Trophoblast cell (in vitro differentiated cells and primary cell): ENCODE measurements at regions not wholly inside any gene's neighbourhood (a gene's known extent, or its start where the extent isn't known, plus 50 kb on each side); places are given as distances from the start of the nearest gene placed in this dataset.

Experiments
- DNase-seq, 2 donors: peaks; one replicate each; pipeline ENCODE4 v3.0.0-alpha.2; 2016
- H2AFZ ChIP-seq: 2 replicates; pipeline ENCODE4 v1.6.1; 2013; ENCODE audit warnings: low read length, moderate library complexity, mild to moderate bottlenecking; ENCODE audit not compliant: insufficient read depth, poor library complexity
- H2AK5ac ChIP-seq: 2 replicates; pipeline ENCODE4 v1.6.1; 2013; ENCODE audit warnings: mild to moderate bottlenecking, low read length
- H2BK120ac ChIP-seq: 2 replicates; pipeline ENCODE4 v1.6.1; 2013; ENCODE audit warnings: low read length, mild to moderate bottlenecking, moderate library complexity; ENCODE audit not compliant: insufficient read depth, poor library complexity
- H2BK12ac ChIP-seq: 2 replicates; pipeline ENCODE4 v1.6.1; 2013; ENCODE audit warnings: mild to moderate bottlenecking, low read length, moderate library complexity
- H2BK5ac ChIP-seq: 2 replicates; pipeline ENCODE4 v1.6.1; 2013; ENCODE audit warnings: low read length, low read depth, moderate library complexity, mild to moderate bottlenecking; ENCODE audit not compliant: poor library complexity
- H3K14ac ChIP-seq: 2 replicates; pipeline ENCODE4 v1.6.1; 2013; ENCODE audit warnings: mild to moderate bottlenecking, low read length
- H3K18ac ChIP-seq: 2 replicates; pipeline ENCODE4 v1.6.1; 2013; ENCODE audit warnings: mild to moderate bottlenecking, low read length
- H3K23ac ChIP-seq: 2 replicates; pipeline ENCODE4 v1.6.1; 2013; ENCODE audit warnings: low read length
- H3K27ac ChIP-seq: 2 replicates; pipeline ENCODE4 v1.5.1; 2013; ENCODE audit warnings: low read depth, mild to moderate bottlenecking, inconsistent platforms, low read length, moderate library complexity
- H3K27me3 ChIP-seq: 2 replicates; pipeline ENCODE4 v1.6.1; 2013; ENCODE audit warnings: inconsistent platforms, mild to moderate bottlenecking, low read length, moderate library complexity; ENCODE audit not compliant: insufficient read depth
- H3K36me3 ChIP-seq, 2 experiments: 1 replicate in 1 of 2; 2 replicates in 1 of 2; pipeline ENCODE4 v1.6.1; 2013; ENCODE audit warnings: low read length in 2 of 2, mild to moderate bottlenecking in 2 of 2, moderate library complexity in 1 of 2; ENCODE audit not compliant: insufficient read depth in 2 of 2, control insufficient read depth in 1 of 2
- H3K4ac ChIP-seq: 2 replicates; pipeline ENCODE4 v1.6.1; 2013; ENCODE audit warnings: low read depth, mild to moderate bottlenecking, low read length, moderate library complexity
- H3K4me1 ChIP-seq, 2 experiments: 1 replicate in 1 of 2; 2 replicates in 1 of 2; pipeline ENCODE4 v1.6.1; 2013; ENCODE audit warnings: low read length in 2 of 2, mild to moderate bottlenecking in 2 of 2, moderate library complexity in 1 of 2; ENCODE audit not compliant: insufficient read depth in 2 of 2, control insufficient read depth in 1 of 2
- H3K4me2 ChIP-seq: 2 replicates; pipeline ENCODE4 v1.6.1; 2013; ENCODE audit warnings: inconsistent platforms, mild to moderate bottlenecking, low read length, moderate library complexity
- H3K4me3 ChIP-seq: 2 replicates; pipeline ENCODE4 v1.5.1; 2013; ENCODE audit warnings: mild to moderate bottlenecking, low read depth, low read length, inconsistent platforms
- H3K79me1 ChIP-seq: one replicate; pipeline ENCODE4 v1.6.1; 2013; ENCODE audit warnings: low read length
- H3K79me2 ChIP-seq: 2 replicates; pipeline ENCODE4 v1.6.1; 2013; ENCODE audit warnings: low read length, mild to moderate bottlenecking; ENCODE audit not compliant: control insufficient read depth, insufficient read depth, poor library complexity
- H3K9ac ChIP-seq: 2 replicates; pipeline ENCODE4 v1.6.1; 2013; ENCODE audit warnings: mild to moderate bottlenecking, low read length
- H3K9me3 ChIP-seq: 2 replicates; pipeline ENCODE4 v1.6.1; 2013; ENCODE audit warnings: low read depth, mild to moderate bottlenecking, control low read depth, inconsistent platforms, low read length; ENCODE audit not compliant: insufficient read depth
- H4K12ac ChIP-seq: 2 replicates; pipeline ENCODE4 v1.6.1; 2013; ENCODE audit warnings: low read depth, mild to moderate bottlenecking, low read length, moderate library complexity
- H4K8ac ChIP-seq: 2 replicates; pipeline ENCODE4 v1.6.1; 2013; ENCODE audit warnings: low read depth, mild to moderate bottlenecking, low read length, moderate library complexity
- H4K91ac ChIP-seq: one replicate; pipeline ENCODE4 v1.6.1; 2013; ENCODE audit warnings: low read depth, mild to moderate bottlenecking, low read length, moderate library complexity
- WGBS: extraction: QIAGEN DNeasy Blood & Tissue Kit; methylation state at CpG from one replicate; pipeline ENCODE4 v1.1.7; 2013; ENCODE audit warnings: missing lambda C conversion rate; ENCODE audit not compliant: insufficient read length, insufficient coverage; ENCODE audit errors: extremely low coverage; 5-methylcytosine and 5-hydroxymethylcytosine counted together

DNA sequence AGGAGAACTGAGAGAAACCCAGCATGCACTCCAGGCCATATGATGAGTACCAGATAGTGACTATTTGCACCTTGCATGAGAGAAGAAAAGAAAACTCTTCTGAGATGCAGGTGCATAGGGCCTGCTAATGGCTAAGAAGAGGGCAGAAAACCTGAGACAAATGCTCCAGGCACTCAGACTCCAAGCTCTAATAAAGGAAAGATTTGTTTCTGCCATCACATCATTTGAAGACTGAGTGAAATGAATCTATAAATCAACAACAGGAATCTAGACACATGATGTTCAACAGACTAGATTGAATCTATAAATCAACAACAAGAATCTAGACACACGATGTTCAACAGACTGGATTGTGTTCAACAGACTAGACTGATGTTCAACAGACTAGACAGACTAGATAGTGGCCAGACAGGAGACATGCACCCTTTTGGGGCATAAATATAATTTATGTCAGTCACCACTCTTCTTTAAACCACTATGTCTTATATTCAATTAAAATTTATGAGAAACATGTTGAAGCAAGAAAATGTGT is 482.7 kb upstream of the UBE2E3 start:
- Histone ChIP-seq H4K91ac (no peak overlapping the region), H2AFZ (no peak overlapping the region), H3K27me3 (no peaks in the 10 kb centered on the region), H3K4me3 (no peak overlapping the region), H3K9me3 (no peaks in the 10 kb centered on the region), H3K4me1 (no peaks in the 10 kb centered on the region), H3K23ac (no peak overlapping the region), H3K79me2 (no peaks in the 10 kb centered on the region), H3K9ac (no peak overlapping the region), H4K12ac (no peak overlapping the region), H3K27ac (no peak overlapping the region), H2AK5ac (no peak overlapping the region), H3K4ac (no peak overlapping the region), H4K8ac (no peak overlapping the region), H2BK120ac (no peak overlapping the region), H3K18ac (no peak overlapping the region), H3K14ac (no peak overlapping the region), H2BK12ac (no peak overlapping the region), H2BK5ac (no peak overlapping the region), H3K79me1 (no peaks in the 10 kb centered on the region), H3K4me2 (no peak overlapping the region), H3K36me3 (no peaks in the 10 kb centered on the region)
- DNase-seq = no peak
- no CpG with 5 or more reads among the region's 1 CpG for WGBS

- H3K79me2 ChIP-seq = no peaks in the 10 kb centered on the region
- no peak overlapping the region for H4K8ac ChIP-seq
- H3K23ac ChIP-seq = no peak overlapping the region
- H2BK12ac ChIP-seq = no peak overlapping the region
- no peak overlapping the region for H2AFZ ChIP-seq
- WGBS = no CpG with 5 or more reads among the region's 2 CpGs
- H3K79me1 ChIP-seq = no peaks in the 10 kb centered on the region
- H3K4me3 ChIP-seq = no peak overlapping the region
- H4K12ac ChIP-seq = no peak overlapping the region
- H3K4ac ChIP-seq = no peak overlapping the region
- H3K9me3 ChIP-seq = no peaks in the 10 kb centered on the region
- no peaks in the 10 kb centered on the region for H3K4me1 ChIP-seq
- H3K18ac ChIP-seq = no peak overlapping the region
- no peak for DNase-seq
- H2BK5ac ChIP-seq = no peak overlapping the region
- no peak overlapping the region for H4K91ac ChIP-seq
- H2AK5ac ChIP-seq = no peak overlapping the region
- H3K4me2 ChIP-seq = no peak overlapping the region
- no peaks in the 10 kb centered on the region for H3K27me3 ChIP-seq
- no peak overlapping the region for H3K27ac ChIP-seq
- H2BK120ac ChIP-seq = no peak overlapping the region
- H3K36me3 ChIP-seq = no peaks in the 10 kb centered on the region
- H3K9ac ChIP-seq = no peak overlapping the region
- no peak overlapping the region for H3K14ac ChIP-seq
These were observed 484.8 kb upstream of the UBE2E3 start for GRCh38 chr2:180495606-180496005.

DNA sequence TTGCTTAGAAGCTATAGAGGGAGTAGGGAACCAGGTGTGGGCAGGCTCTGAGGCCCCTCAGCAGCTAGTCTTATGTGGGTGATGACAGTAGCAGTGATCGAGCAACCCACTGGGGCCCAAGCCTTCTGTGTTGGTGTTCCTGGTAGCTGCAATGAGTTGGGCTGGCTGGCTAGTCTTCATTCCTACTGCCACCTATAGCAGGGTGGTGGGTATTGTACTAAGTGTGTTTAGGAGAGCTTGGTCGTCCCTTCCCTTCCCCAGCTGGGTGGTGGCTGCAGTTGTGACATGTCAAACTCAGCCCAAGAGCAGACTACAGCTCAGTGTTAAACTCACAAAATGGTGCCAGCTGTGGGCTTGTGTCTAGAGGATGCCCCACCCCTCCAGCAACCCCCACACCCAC is 486.1 kb upstream of the UBE2E3 start:
- no peak overlapping the region for H4K8ac ChIP-seq
- no peak overlapping the region for H2BK5ac ChIP-seq
- no peak overlapping the region for H3K4me2 ChIP-seq
- no peaks in the 10 kb centered on the region for H3K36me3 ChIP-seq
- no peaks in the 10 kb centered on the region for H3K79me2 ChIP-seq
- no peak overlapping the region for H3K14ac ChIP-seq
- H2AK5ac ChIP-seq = no peak overlapping the region
- no peak overlapping the region for H3K27ac ChIP-seq
- H3K9me3 ChIP-seq = no peaks in the 10 kb centered on the region
- no peaks in the 10 kb centered on the region for H3K27me3 ChIP-seq
- DNase-seq = no peak
- H3K18ac ChIP-seq = no peak overlapping the region
- no peak overlapping the region for H2AFZ ChIP-seq
- H3K79me1 ChIP-seq = no peaks in the 10 kb centered on the region
- H4K12ac ChIP-seq = no peak overlapping the region
- no peak overlapping the region for H3K23ac ChIP-seq
- no peak overlapping the region for H3K4ac ChIP-seq
- H2BK120ac ChIP-seq = no peak overlapping the region
- no peak overlapping the region for H2BK12ac ChIP-seq
- H3K4me1 ChIP-seq = no peaks in the 10 kb centered on the region
- H4K91ac ChIP-seq = no peak overlapping the region
- H3K4me3 ChIP-seq = no peak overlapping the region
- no peak overlapping the region for H3K9ac ChIP-seq
- no CpG with 5 or more reads among the region's 2 CpGs for WGBS

DNA sequence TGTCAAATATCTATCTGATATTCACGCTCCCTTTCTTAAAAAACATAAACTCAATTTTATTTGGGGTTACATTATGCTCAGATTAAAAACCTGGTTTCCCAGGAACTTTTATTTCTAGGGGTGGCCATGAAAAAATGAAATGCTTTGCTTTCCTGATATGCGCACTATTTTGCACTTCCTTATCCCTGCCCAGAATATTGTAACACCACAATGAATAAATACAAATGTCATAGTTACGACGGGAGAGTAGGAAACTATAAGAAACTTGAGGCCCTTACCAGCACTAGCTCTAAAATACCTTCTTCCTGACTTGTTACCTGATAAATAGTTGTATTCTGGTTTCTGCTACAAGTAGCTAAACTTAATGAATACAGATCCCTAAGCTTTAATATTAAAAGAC is 475.6 kb upstream of the CWC22 start:
- Histone ChIP-seq H3K4ac (no peak overlapping the region), H3K79me1 (no peaks in the 10 kb centered on the region), H3K27ac (no peak overlapping the region), H3K18ac (no peak overlapping the region), H2BK12ac (no peak overlapping the region), H3K23ac (no peak overlapping the region), H3K4me1 (no peaks in the 10 kb centered on the region), H3K36me3 (no peaks in the 10 kb centered on the region), H3K14ac (no peak overlapping the region), H3K79me2 (no peaks in the 10 kb centered on the region), H3K9me3 (no peaks in the 10 kb centered on the region), H2BK5ac (no peak overlapping the region), H2AFZ (no peak overlapping the region), H4K91ac (no peak overlapping the region), H4K12ac (no peak overlapping the region), H3K4me2 (no peak overlapping the region), H3K27me3 (no peaks in the 10 kb centered on the region), H3K4me3 (no peak overlapping the region), H3K9ac (no peak overlapping the region), H4K8ac (no peak overlapping the region), H2BK120ac (no peak overlapping the region), H2AK5ac (no peak overlapping the region)
- no peak for DNase-seq
- no CpG with 5 or more reads among the region's 4 CpGs for WGBS
